Stimulated activated naive CD4-positive, alpha-beta T cell (primary cell): ENCODE measurements at regions not wholly inside any gene's neighbourhood (a gene's known extent, or its start where the extent isn't known, plus 50 kb on each side); places are given as distances from the start of the nearest gene placed in this dataset.

Experiments used
- DNase-seq, 6 experiments: peaks; one replicate each; lab custom pipeline; 2025; lab: John Stamatoyannopoulos, UW

- DNase-seq: no peak
Measured at GRCh38 chr7:12074889-12075288, 136.2 kb upstream of the TMEM106B start.

- no peak for DNase-seq
Measured at GRCh38 chr7:12080006-12080405, 131.1 kb upstream of the TMEM106B start.

- no peak for DNase-seq
Measured at GRCh38 chr7:12085516-12085915, 125.6 kb upstream of the TMEM106B start.

- no peak for DNase-seq
Measured at GRCh38 chr7:12089951-12090756, 120.9 kb upstream of the TMEM106B start.

- no peak for DNase-seq
Measured at GRCh38 chr7:12090757-12091221, 120.3 kb upstream of the TMEM106B start.

GRCh38 chr7:12091231-12091630, 119.9 kb upstream of the TMEM106B start:
- DNase-seq: no peak

- DNase-seq: no peak
Measured at GRCh38 chr7:12092499-12093130, 118.5 kb upstream of the TMEM106B start.

GRCh38 chr7:12093365-12093764, 117.7 kb upstream of the TMEM106B start:
- no peak for DNase-seq

- DNase-seq: no peak
Measured at GRCh38 chr7:12094365-12094921, 116.7 kb upstream of the TMEM106B start.

- DNase-seq: no peak
Measured at GRCh38 chr7:12102126-12102525, 109.0 kb upstream of the TMEM106B start.

- DNase-seq: no peak
Measured at GRCh38 chr7:12102527-12102926, 108.6 kb upstream of the TMEM106B start.

GRCh38 chr7:12103948-12104347, 107.1 kb upstream of the TMEM106B start:
- no peak for DNase-seq

GRCh38 chr7:12107381-12107780, 103.7 kb upstream of the TMEM106B start:
- no peak for DNase-seq

GRCh38 chr7:12107841-12108254, 103.2 kb upstream of the TMEM106B start:
- DNase-seq: no peak

- no peak for DNase-seq
Measured at GRCh38 chr7:12110425-12110824, 100.7 kb upstream of the TMEM106B start.

GRCh38 chr7:12111422-12112405, 99.4 kb upstream of the TMEM106B start:
- peak in 1 of 6 experiments; percentile 1 for DNase-seq

GRCh38 chr7:12117170-12117569, 93.9 kb upstream of the TMEM106B start:
- DNase-seq: no peak

GRCh38 chr7:12119620-12120303, 91.3 kb upstream of the TMEM106B start:
- no peak for DNase-seq

GRCh38 chr7:12120632-12121031, 90.5 kb upstream of the TMEM106B start:
- no peak for DNase-seq

- no peak for DNase-seq
Measured at GRCh38 chr7:12123172-12123571, 87.9 kb upstream of the TMEM106B start.

GRCh38 chr7:12124028-12124427, 87.1 kb upstream of the TMEM106B start:
- no peak for DNase-seq
